ENCODE measurements at regions not wholly inside any gene's neighbourhood (a gene's known extent, or its start where the extent isn't known, plus 50 kb on each side); places are given as distances from the start of the nearest gene placed in this dataset.

DNA sequence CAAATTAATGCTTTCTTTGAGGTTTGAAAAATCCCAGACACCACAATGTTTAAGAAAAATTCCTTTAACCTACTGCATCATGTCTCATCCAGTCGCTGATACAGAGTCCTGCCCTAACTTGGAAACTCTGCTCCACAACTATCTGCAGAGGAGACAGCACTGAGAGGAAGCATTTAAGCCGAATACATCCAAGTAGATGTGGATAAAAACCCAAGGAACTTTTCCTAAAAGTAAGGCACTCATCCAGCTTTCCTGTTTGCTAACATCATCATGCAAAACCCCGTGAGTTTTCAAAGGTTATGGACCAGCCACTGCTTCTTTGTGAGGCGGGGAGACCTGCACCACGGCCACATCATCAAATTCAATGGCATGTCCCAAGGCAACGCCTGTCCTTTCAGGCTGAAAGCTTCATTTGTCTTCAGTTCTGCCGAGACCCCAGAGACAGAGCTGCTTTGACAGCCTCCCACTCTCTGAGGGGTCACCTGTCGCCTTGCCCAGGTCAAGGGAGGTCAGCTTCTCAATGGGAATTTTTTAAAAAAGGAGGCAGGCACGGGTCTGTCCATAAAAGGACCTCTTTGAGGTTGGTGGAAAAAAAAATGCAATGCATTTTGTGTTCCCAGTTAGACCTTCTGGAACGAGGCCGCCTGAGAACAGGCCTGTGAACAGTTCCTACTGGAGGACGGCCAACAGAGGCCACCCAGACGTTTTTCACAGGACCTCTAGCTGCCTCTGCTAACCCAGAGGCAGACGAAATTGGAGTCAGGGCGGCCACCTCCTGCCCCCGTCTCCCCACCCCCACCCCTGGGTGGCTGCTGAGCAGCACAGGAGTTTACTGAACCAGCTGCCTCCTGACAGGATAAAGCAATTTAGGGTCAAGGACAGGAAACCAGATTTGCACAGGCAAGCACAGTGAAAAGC lies 142.5 kb upstream of the HDDC2 start:
- Histone ChIP-seq H3K27ac (peak overlapping the region; percentile 87), H3K4me3 (peak overlapping the region; percentile 32 to 51), H3K9me3 (no peaks in the 10 kb centered on the region), H3K36me3 (no peaks in the 10 kb centered on the region), H3K4me1 (peaks cover 0 to 15% of the 10 kb centered on the region in 2 donors), H3K27me3 (no peaks in the 10 kb centered on the region)
- peak in 1 of 2 donors; percentile 84 for DNase-seq (ENCODE audit: low spot score in 2 of 2)
- TF ChIP-seq, protein P1, sequence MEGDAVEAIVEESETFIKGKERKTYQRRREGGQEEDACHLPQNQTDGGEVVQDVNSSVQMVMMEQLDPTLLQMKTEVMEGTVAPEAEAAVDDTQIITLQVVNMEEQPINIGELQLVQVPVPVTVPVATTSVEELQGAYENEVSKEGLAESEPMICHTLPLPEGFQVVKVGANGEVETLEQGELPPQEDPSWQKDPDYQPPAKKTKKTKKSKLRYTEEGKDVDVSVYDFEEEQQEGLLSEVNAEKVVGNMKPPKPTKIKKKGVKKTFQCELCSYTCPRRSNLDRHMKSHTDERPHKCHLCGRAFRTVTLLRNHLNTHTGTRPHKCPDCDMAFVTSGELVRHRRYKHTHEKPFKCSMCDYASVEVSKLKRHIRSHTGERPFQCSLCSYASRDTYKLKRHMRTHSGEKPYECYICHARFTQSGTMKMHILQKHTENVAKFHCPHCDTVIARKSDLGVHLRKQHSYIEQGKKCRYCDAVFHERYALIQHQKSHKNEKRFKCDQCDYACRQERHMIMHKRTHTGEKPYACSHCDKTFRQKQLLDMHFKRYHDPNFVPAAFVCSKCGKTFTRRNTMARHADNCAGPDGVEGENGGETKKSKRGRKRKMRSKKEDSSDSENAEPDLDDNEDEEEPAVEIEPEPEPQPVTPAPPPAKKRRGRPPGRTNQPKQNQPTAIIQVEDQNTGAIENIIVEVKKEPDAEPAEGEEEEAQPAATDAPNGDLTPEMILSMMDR (IDR thresholded peaks at IDR 0.05): no peak
- intact Hi-C loops (cut with DNase I): loop anchor here (2.0 to 10.0 kb wide), 2 partner anchors 79 to 511 kb away; partner anchors contain the start of gene HINT3

DNA sequence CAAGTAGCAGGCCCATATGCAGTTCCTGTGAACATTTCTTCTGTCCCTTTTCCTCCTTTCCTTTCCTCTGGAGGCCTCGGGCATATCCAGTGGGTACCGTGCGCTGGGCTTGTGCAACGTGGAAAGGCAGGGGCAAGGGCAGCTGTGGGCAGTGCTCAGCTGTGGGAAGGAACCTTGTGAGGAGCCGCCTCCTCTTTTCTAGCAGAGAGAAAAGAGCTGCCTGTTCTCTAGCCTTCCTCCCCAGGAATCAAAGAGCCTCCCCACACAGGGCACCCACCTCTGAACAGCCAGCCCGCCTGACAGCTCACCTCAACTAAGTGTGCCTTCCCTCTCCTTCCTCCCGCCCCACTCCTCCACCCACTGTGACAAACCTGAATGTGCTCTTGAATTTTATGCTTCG lies 143.3 kb upstream of the HDDC2 start:
- H3K36me3 ChIP-seq: no peaks in the 10 kb centered on the region
- H3K4me3 ChIP-seq: peak overlapping the region; percentile 32 to 51
- intact Hi-C loops (cut with DNase I): loop anchor here (2.0 to 10.0 kb wide), 3 partner anchors 80 to 510 kb away; partner anchors contain the start of genes HEY2 and HINT3
- TF ChIP-seq, protein P1 (IDR thresholded peaks at IDR 0.05): no peak
- no peaks in the 10 kb centered on the region for H3K27me3 ChIP-seq
- H3K9me3 ChIP-seq: no peaks in the 10 kb centered on the region
- H3K4me1 ChIP-seq: peaks cover 0 to 15% of the 10 kb centered on the region in 2 donors
- H3K27ac ChIP-seq: peak overlapping the region; percentile 87
- peak in 1 of 2 donors; percentile 68 for DNase-seq (ENCODE audit: low spot score in 2 of 2)

DNA sequence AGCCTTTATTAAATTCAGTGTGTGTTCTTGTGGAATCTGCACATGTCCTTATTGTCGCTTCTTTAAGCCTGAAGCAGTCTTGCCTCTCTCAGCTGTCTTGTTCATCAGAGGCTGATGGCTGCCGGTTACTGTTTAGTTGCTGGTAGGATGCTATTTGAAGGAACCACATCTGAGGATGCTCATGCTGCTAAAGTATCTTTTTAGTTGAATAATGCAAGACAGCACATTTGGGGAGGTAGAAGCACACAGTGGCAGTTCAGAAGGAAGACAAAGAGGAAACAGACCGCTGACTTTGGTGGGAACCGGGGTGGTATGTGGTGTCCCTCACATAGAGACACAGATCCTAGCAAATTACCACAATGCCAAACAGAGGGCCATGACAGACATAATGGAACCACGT lies 144.2 kb upstream of the HDDC2 start:
- no peak overlapping the region for H3K4me3 ChIP-seq

DNA sequence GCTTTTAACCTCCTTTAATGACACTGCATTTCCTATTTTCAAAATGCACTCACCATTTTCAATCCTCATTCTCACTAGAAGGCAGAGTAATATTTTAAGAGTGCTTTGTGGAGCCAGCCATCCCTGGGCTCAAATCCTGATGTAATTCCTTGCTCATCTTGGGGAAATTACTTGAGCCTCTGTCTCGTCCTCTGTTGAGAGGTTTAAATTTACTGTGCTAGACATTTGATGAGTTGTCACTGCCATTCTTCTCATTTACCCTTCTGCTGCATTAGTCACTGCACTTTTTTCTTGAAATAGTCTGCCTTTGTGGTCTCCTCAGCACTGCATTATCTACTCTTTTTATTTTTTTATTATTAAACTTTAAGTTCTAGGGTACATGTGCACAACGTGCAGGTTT lies 150.0 kb upstream of the HDDC2 start:
- DNase-seq (ENCODE audit: low spot score in 2 of 2): no peak
- H3K36me3 ChIP-seq: no peaks in the 10 kb centered on the region
- H3K4me1 ChIP-seq: no peaks in the 10 kb centered on the region
- no peaks in the 10 kb centered on the region for H3K9me3 ChIP-seq
- intact Hi-C loops (cut with DNase I): no loop called here
- H3K27me3 ChIP-seq: no peaks in the 10 kb centered on the region
- no peak overlapping the region for H3K27ac ChIP-seq
- TF ChIP-seq, protein P1 (IDR thresholded peaks at IDR 0.05): no peak
- H3K4me3 ChIP-seq: no peak overlapping the region

More for the DNA sequence above, 144.2 kb upstream of the HDDC2 start:
- TF ChIP-seq, protein P1 (IDR thresholded peaks at IDR 0.05): no peak
- intact Hi-C loops (cut with DNase I): loop anchor here (5.0 to 10.0 kb wide), 2 partner anchors 301 to 509 kb away; partner anchors contain the start of genes HEY2 and HINT3
- no peaks in the 10 kb centered on the region for H3K27me3 ChIP-seq
- no peaks in the 10 kb centered on the region for H3K9me3 ChIP-seq
- DNase-seq (ENCODE audit: low spot score in 2 of 2): no peak
- no peaks in the 10 kb centered on the region for H3K36me3 ChIP-seq
- H3K27ac ChIP-seq: peak overlapping the region; percentile 87
- peaks cover 0 to 15% of the 10 kb centered on the region in 2 donors for H3K4me1 ChIP-seq

DNA sequence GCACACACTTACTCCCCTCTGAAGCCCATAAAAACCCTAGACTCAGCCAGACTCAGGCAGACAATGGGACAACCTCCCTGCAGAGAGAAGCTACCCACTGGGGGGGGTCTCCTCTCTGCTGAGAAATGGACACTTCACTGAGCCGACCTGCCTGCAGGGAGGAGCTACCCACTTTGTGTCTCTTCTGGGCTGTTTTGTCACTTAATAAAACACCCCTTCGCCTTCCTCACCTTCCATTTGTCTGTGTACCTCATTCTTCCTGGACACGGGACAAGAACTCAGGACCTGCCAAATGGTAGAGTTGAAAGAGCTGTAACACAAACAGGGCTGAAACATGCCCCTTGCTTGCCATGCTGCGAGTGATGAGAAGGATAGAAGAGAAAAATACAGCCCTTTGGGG lies 151.7 kb upstream of the HDDC2 start:
- Histone ChIP-seq H3K36me3 (no peaks in the 10 kb centered on the region), H3K27me3 (no peaks in the 10 kb centered on the region), H3K4me1 (no peaks in the 10 kb centered on the region), H3K4me3 (no peak overlapping the region), H3K27ac (no peak overlapping the region), H3K9me3 (no peaks in the 10 kb centered on the region)
- TF ChIP-seq, protein P1 (IDR thresholded peaks at IDR 0.05): no peak
- no peak for DNase-seq (ENCODE audit: low spot score in 2 of 2)
- intact Hi-C loops (cut with DNase I): no loop called here

All from ascending aorta (tissue), 2 donors.